K562 (cell line): ENCODE measurements at regions not wholly inside any gene's neighbourhood (a gene's known extent, or its start where the extent isn't known, plus 50 kb on each side); places are given as distances from the start of the nearest gene placed in this dataset.
"Not testable (repeated sequence)": the region's sequence is repeated elsewhere in the genome, so short reads cannot be mapped to it uniquely, and the experiment has no call there.

ENCODE experiments used
- ATAC-seq: fragments of 200-7000 bp; cut with Tn5 transposase; 3 replicates; pipeline ENCODE4 v1.9.1; 2020; ENCODE audit warnings: moderate library complexity
- BruUV-seq: library from RNA; stranded (reverse); fragments of 400-500 nt; replicated peaks from 2 replicates; lab custom pipeline; 2021; lab: Mats Ljungman, UMichigan
- CTCF ChIA-PET: fragments of 300-600 bp; formaldehyde crosslinking; extraction: SDS; loops from one replicate; lab custom pipeline; 2021; ENCODE audit warnings: low intra/inter-chr PET ratio; lab: Yijun Ruan, JAX
- POLR2A ChIA-PET: fragments of 300-600, 350-650 bp; sonication (Branson Sonifier 250); formaldehyde crosslinking; extraction: SDS; loops from one replicate; lab custom pipeline; 2021; ENCODE audit warnings: antibody characterized with exemption, inconsistent platforms; lab: Yijun Ruan, JAX
- DNase-seq, 4 experiments: peaks; one replicate each; pipeline versions ENCODE4 v3.0.0 to v3.0.0-alpha.2; 2011 to 2018; ENCODE audit warnings: low spot score in 3 of 4, mixed read lengths in 3 of 4; ENCODE audit errors: extremely low read depth in 1 of 4
- FAIRE-seq: peaks from 2 replicates; lab custom pipeline; 2011; peaks lifted over from hg19 to GRCh38; lab: Jason Lieb, UNC
- H2AFZ ChIP-seq: 2 replicates; pipeline ENCODE4 v1.6.0; 2011; ENCODE audit warnings: low read depth, low read length, control low read depth, inconsistent platforms
- H3K27ac ChIP-seq: fragments of 200-600 bp; 3 replicates; pipeline ENCODE4 v1.8.0; 2011; ENCODE audit warnings: low read depth, mild to moderate bottlenecking, control low read depth, inconsistent platforms, low read length, moderate library complexity, mixed read lengths; ENCODE audit errors: extremely low read depth
- H3K27me3 ChIP-seq, 2 experiments: fragments of 300-600 bp in 1 of 2; 2 replicates in 1 of 2; 3 replicates in 1 of 2; pipeline versions ENCODE4 v1.6.0 to v1.8.0; 2011; ENCODE audit warnings: inconsistent platforms in 2 of 2, low read length in 2 of 2, mild to moderate bottlenecking in 1 of 2, mixed read lengths in 1 of 2, moderate library complexity in 1 of 2; ENCODE audit not compliant: control insufficient read depth in 2 of 2, insufficient read depth in 2 of 2
- H3K36me3 ChIP-seq: fragments of 300-600 bp; 3 replicates; pipeline ENCODE4 v1.8.0; 2011; ENCODE audit warnings: mild to moderate bottlenecking, low read length, inconsistent platforms; ENCODE audit not compliant: control insufficient read depth, insufficient read depth
- H3K4me1 ChIP-seq, 2 experiments: fragments of 200-600 bp in 1 of 2; replicated peaks in 1 of 2; 2 replicates in 1 of 2; 3 replicates in 1 of 2; pipeline versions ENCODE4 v1.5.1 to v1.8.0; 2011; ENCODE audit warnings: inconsistent platforms in 2 of 2, low read length in 2 of 2, mild to moderate bottlenecking in 1 of 2, mixed read lengths in 1 of 2, moderate library complexity in 1 of 2; ENCODE audit not compliant: control insufficient read depth in 2 of 2, insufficient read depth in 2 of 2
- H3K4me2 ChIP-seq: 2 replicates; pipeline ENCODE4 v1.6.1; 2011; ENCODE audit warnings: low read length, control low read depth, inconsistent platforms, mixed read lengths; ENCODE audit not compliant: insufficient read depth
- H3K4me3 ChIP-seq: fragments of 200-600 bp; sonication (generic), shearing (Covaris generic); 2 replicates; pipeline ENCODE4 v1.5.1; 2016; ENCODE audit warnings: control low read depth, inconsistent platforms
- H3K79me2 ChIP-seq: fragments of 200-600 bp; 3 replicates; pipeline ENCODE4 v1.8.0; 2011; ENCODE audit warnings: low read length, inconsistent platforms; ENCODE audit not compliant: control insufficient read depth, insufficient read depth
- H3K9ac ChIP-seq, 2 experiments: 2 replicates each; pipeline versions ENCODE4 v1.6.0 to v1.6.1; 2011; ENCODE audit warnings: low read depth in 2 of 2, low read length in 2 of 2, control low read depth in 1 of 2, inconsistent platforms in 1 of 2, mild to moderate bottlenecking in 1 of 2, mixed read lengths in 1 of 2; ENCODE audit not compliant: insufficient read depth in 1 of 2
- H3K9me1 ChIP-seq: one replicate; pipeline ENCODE4 v1.6.0; 2011; ENCODE audit warnings: inconsistent platforms, mild to moderate bottlenecking, low read length, moderate library complexity; ENCODE audit not compliant: control insufficient read depth, insufficient read depth
- H3K9me3 ChIP-seq: replicated peaks from 2 replicates; pipeline ENCODE4 v1.5.1; 2011; ENCODE audit warnings: low read depth, low read length, inconsistent platforms; ENCODE audit not compliant: control insufficient read depth, insufficient read depth
- H4K20me1 ChIP-seq: replicated peaks from 2 replicates; pipeline ENCODE4 v1.6.1; 2011; ENCODE audit warnings: low read length, inconsistent platforms, mixed read lengths; ENCODE audit not compliant: control insufficient read depth, insufficient read depth
- FOXM1 ChIP-seq, 2 experiments: fragments of 450-650 bp in 1 of 2; sonication (generic) in 1 of 2; formaldehyde crosslinking in 1 of 2; IDR thresholded peaks; 2 replicates each; pipeline versions ENCODE4 v1.6.1 to v1.9.0; 2017 to 2022; ENCODE audit warnings: low read depth in 2 of 2, mild to moderate bottlenecking in 2 of 2, missing genetic modification reagents in 1 of 2, moderate library complexity in 1 of 2
- NONO ChIP-seq, 2 experiments: fragments of 200-400 bp in 1 of 2; fragments of 450-650 bp in 1 of 2; formaldehyde crosslinking in 1 of 2; IDR thresholded peaks; 2 replicates each; pipeline ENCODE4 v1.6.1; 2017; ENCODE audit warnings: low read depth in 2 of 2, mild to moderate bottlenecking in 2 of 2, moderate library complexity in 2 of 2, low read length in 1 of 2
- NR0B1 ChIP-seq: fragments of 450-650 bp; IDR thresholded peaks from one replicate; pipeline ENCODE4 v1.6.1; 2018; ENCODE audit warnings: mild to moderate bottlenecking, moderate library complexity; ENCODE audit not compliant: partially characterized antibody
- POLR3G ChIP-seq: IDR thresholded peaks from 2 replicates; pipeline ENCODE4 v1.6.1; 2011; ENCODE audit not compliant: insufficient read length, insufficient replicate concordance; ENCODE audit errors: extremely low read depth
- STAT5B ChIP-seq: fragments of 250-450 bp; sonication (Bioruptor Pico); IDR thresholded peaks from 2 replicates; pipeline ENCODE4 v1.8.0; 2021; ENCODE audit warnings: mild to moderate bottlenecking, inconsistent platforms
- ZC3H8 ChIP-seq: fragments of 450-650 bp; IDR thresholded peaks from 2 replicates; pipeline ENCODE4 v1.6.1; 2017
- ZNF551 ChIP-seq: fragments of 250-450 bp; sonication (Bioruptor Pico); IDR thresholded peaks from 2 replicates; pipeline ENCODE4 v1.5.0; 2021; ENCODE audit warnings: mild to moderate bottlenecking, moderate library complexity
- ZNF740 ChIP-seq, 3 experiments: fragments of 200-800 bp in 1 of 3; sonication (Bioruptor generic) in 1 of 3; sonication (generic) in 1 of 3; formaldehyde crosslinking in 1 of 3; IDR thresholded peaks; 2 replicates each; pipeline versions ENCODE4 v1.6.1 to v1.8.0; 2016 to 2022; ENCODE audit warnings: mild to moderate bottlenecking in 2 of 3, missing compliant biosample characterization in 2 of 3, missing genetic modification characterization in 2 of 3, missing genetic modification reagents in 1 of 3
- WGBS: fragments of 100-300 bp; shearing (Covaris generic); methylation state at CpG from one replicate; pipeline ENCODE4 v1.1.6; 2016; ENCODE audit warnings: low coverage, mixed read lengths; ENCODE audit not compliant: insufficient coverage; ENCODE audit errors: missing lambda C conversion rate; 5-methylcytosine and 5-hydroxymethylcytosine counted together
- in situ Hi-C: fragments of 300-500 bp; cut with MboI; formaldehyde crosslinking; loops from 4 replicates; pipeline ENCODE4 v1.15.0; 2018; ENCODE audit warnings: inconsistent platforms, mixed read lengths
- intact Hi-C: fragments of 100-400 bp; cut with micrococcal nuclease; formaldehyde crosslinking; loops from 2 replicates; pipeline ENCODE4 v1.14.2; 2022

GRCh38 chr11:23875176-23875850 is 621.5 kb upstream of the LUZP2 start:
- H3K27me3 ChIP-seq, result no peaks in the 10 kb centered on the region
- no peak overlapping the region for H3K27ac ChIP-seq
- H3K4me2 ChIP-seq, result no peak overlapping the region
- H3K9me3 ChIP-seq, result no peaks in the 10 kb centered on the region
- H2AFZ ChIP-seq, result no peak overlapping the region
- no peaks in the 10 kb centered on the region for H3K36me3 ChIP-seq
- BruUV-seq, result no TSS peak
- intact Hi-C loops, result no loop called here
- H3K79me2 ChIP-seq, result no peaks in the 10 kb centered on the region
- H3K9ac ChIP-seq, result no peak overlapping the region
- no peak for TF ChIP-seq ZNF740 (CRISPR knock-in tag; IDR thresholded peaks at IDR 0.05)
- TF ChIP-seq ZNF740 (tag; IDR thresholded peaks at IDR 0.05), result no peak
- TF ChIP-seq FOXM1 (IDR thresholded peaks at IDR 0.05; ENCODE audit: low read depth), result no peak
- no peak for TF ChIP-seq FOXM1 (CRISPR knock-in tag; IDR thresholded peaks at IDR 0.05; ENCODE audit: low read depth)
- no peak for TF ChIP-seq ZC3H8
- no peak for TF ChIP-seq NR0B1
- no peak for TF ChIP-seq NONO (IDR thresholded peaks at IDR 0.05; ENCODE audit: low read depth in 2 of 2, low read length in 1 of 2)
- no peak for TF ChIP-seq POLR3G
- no peak for TF ChIP-seq STAT5B (CRISPR knock-in tag)
- TF ChIP-seq ZNF551, result no peak
- TF ChIP-seq, all 486 proteins: peak for 0
- 1% methylated on average over 4 of the region's 4 CpGs for WGBS
- ChIA-PET CTCF (no interaction called here), POLR2A (no interaction called here)
- no peaks in the 10 kb centered on the region for H3K9me1 ChIP-seq
- ATAC-seq, result no peak
- in situ Hi-C loops, result no loop called here
- H3K4me3 ChIP-seq, result no peak overlapping the region
- H4K20me1 ChIP-seq, result no peaks in the 10 kb centered on the region
- DNase-seq, result no peak
- FAIRE-seq, result no peak
- H3K4me1 ChIP-seq, result no peaks in the 10 kb centered on the region

DNA sequence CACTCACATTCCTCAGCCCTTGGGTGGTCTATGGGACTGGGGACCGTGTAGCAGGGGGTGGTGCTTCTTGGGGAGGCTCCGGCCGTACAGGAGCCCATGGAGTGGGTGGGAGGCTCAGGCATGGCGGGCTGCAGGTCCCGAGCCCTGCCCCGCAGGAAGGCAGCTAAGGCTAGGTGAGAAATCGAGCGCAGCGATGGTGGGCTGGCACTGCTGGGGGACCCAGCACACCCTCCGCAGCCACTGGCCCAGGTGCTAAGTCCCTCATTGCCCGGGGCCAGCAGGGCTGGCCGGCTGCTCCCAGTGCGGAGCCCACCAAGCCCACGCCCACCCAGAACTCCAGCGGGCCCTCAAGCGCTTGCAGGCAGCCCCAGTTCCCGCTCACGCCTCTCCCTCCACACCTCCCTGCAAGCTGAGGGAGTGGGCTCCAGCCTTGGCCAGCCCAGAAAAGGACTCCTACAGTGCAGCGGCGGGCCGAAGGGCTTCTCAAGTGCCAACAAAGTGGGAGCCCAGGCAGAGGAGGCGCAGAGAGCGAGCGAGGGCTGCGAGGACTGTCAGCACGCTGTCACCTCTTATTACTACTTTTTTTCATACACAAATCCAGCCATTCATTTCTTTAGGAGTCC is 613.3 kb upstream of the LUZP2 start:
- H3K4me3 ChIP-seq, H4K20me1 ChIP-seq, H3K27me3 ChIP-seq, in situ Hi-C loops, H3K4me1 ChIP-seq, POLR2A ChIA-PET, DNase-seq, H3K27ac ChIP-seq, ATAC-seq, H3K9me3 ChIP-seq, H2AFZ ChIP-seq, intact Hi-C loops, H3K9me1 ChIP-seq, BruUV-seq, H3K36me3 ChIP-seq, H3K79me2 ChIP-seq, CTCF ChIA-PET, H3K4me2 ChIP-seq, H3K9ac ChIP-seq, FAIRE-seq: not testable (repeated sequence)
- WGBS, result 4% methylated on average over 20 of the region's 26 CpGs
